Activated gamma-delta T cell treated with Interleukin-2 at 50 U/mL for 16 hours (primary cell): ENCODE measurements at regions not wholly inside any gene's neighbourhood (a gene's known extent, or its start where the extent isn't known, plus 50 kb on each side); places are given as distances from the start of the nearest gene placed in this dataset.
"Not testable (repeated sequence)": the region's sequence is repeated elsewhere in the genome, so short reads cannot be mapped to it uniquely, and the experiment has no call there.

ENCODE experiments used
- DNase-seq: peaks from one replicate; pipeline ENCODE4 v3.0.0-alpha.2; 2020

DNA sequence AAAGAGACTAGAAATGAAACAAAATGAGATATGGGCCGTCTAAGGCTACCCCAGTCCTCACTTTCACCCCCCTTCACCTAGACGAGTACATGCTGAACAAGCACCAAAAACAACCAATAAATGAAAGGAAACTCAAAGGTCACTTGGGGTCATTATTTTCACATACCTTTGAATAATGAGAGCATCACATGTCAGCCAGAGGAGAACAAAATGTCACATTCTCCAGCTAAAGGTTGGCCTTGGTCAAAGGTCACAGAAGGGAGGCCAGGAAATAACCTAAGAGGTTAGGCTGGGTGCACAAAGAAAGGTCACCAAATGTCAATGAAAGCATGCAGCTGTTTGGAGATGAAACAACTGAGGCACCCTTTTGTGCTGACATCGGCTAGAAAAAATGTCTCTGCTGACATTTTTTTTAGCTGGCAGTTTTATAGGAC lies 288.7 kb upstream of the USP25 start:
- DNase-seq = no peak

DNA sequence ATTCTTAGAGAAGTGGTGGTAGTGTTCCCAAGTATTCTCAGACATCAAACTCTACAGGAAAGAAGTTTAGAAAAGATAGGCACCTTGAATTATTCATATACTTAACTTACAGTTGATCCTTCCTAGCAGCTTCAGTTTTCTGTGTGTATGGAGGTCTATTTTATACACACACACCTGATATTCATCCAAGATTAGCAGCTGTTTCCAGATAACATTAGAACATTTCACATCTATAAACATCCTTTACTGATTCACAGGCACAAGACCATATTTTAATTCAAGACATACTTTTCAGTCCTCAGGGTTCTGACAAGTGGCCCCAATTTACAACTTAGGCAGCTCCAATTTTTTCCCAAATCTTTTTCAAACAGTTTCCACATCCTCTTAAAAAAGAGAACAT lies 287.8 kb upstream of the USP25 start:
- no peak for DNase-seq

DNA sequence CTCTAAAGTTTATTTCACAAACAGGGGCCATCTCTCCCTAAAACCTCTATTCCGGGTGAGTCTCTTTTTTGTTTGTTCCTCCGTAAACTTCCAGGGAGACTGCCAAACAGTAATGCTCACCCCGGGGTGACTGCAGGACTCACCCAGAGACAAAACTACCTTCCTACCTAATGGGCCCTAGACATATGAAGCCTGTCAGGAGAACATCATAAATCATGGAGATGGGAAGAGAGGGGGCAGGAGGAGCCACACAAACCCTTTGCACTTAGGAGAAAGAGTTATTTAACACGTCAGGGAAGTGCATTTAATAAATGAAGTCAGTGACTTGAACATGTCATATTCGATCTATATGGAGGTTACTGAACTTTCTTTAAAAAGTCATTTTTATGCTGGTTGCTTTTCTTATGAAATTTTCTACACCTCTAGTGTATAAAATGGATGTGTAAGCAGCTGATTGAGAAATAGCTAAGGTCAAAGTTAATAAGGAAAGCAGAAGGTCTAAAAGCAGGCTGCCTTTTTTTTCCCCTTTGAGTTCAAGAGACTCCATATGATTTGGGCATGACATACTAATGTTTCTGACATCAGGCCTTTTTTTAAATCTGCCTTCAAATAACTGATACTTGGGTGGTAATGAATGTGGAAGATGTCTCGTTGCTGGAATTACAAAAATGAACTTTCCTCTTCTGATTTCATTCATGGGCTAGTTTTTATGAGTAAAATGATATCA lies 286.9 kb upstream of the USP25 start:
- no peak for DNase-seq

DNA sequence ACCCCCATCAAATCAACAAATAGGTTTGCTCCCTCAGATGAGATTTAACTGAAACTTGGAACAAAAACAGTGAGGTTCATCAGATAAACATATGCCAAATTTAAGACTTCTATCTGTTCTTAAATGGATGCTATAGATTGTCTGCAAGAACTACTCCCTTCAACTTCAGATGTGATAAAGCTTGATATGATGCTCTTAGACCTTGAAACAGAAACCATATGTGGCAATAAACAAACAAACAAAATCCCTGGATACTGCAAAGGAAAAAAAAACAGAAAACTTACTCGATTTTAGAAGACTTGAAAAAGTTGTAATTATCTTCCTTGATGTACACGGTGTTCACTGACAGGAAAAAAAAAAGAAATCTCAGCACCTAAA lies 286.1 kb upstream of the USP25 start:
- DNase-seq = no peak

DNA sequence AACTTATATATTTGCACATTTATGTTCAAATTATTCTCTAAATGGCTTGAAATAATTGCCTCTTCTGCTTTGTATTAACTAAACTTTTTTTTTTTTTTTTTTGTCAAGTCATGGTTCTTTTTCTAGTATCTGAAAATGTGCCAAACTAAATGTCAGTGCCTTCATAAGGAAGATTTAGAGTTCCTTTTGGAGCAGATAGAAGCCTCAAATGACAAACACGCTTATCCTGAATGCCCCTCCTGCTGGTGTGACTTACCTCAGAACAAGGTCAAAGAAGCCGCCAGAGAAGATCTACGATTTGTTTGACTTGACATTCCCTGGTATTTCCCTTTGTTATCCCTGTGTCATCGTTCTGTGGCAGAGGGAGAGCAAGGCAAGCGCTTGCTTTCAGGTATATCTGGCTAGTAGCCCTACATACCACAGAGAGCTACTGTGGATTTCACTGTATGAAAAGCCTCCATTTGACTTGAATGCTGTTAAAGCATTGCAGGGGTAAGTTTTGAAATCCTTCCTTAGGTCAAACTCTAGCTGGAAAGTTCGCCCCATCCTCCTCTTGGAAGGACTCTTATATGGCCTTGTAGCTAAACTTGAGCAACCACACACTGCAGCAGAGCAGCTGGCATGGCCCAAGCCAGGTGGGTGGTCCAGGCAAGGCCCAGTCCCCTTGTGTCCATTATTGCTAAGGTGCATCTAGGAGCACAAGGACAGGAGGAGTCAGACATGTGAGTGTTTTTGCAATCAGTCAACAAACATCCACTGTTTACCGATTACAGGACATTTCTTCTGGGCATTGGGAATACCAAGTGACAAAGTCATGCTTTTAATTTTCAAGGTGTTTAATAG lies 285.4 kb upstream of the USP25 start:
- DNase-seq = no peak

DNA sequence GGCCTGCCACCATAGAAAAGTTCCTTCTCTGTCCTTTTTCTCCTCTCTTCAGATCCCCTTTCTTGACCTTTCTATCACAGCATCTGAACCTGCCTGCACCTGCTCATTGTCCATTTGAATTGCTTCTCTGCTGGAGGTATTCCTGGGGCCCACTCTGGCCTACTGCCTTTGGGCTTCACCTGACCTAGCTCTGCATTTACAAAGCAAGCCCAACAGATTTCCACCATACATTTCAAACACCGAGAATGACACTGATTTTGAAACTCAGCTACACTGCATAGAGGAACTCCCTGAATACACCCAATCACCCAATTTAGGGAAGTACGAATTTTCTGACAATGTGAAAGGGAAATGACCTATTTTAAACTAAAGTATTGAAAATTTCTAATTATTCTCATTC lies 284.5 kb upstream of the USP25 start:
- DNase-seq = no peak

DNA sequence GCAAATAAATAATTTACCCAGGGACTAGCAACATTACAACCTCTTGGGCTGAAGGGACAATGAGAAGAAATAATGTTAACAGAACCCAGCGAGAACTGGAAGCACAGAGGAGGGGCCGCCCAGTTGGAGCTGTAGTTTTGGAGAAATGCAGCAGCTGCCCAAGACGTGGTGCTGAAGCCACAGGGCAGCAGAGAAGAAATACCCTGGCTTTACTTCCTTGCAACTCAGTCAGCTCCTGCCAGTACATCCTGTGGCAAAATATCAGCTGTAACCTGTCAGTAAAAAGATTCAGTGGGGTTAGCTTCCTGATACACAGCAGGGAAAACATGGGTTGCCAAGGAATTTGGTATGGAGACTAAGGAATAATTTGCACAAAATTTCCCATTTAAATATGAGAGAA lies 283.6 kb upstream of the USP25 start:
- no peak for DNase-seq

DNA sequence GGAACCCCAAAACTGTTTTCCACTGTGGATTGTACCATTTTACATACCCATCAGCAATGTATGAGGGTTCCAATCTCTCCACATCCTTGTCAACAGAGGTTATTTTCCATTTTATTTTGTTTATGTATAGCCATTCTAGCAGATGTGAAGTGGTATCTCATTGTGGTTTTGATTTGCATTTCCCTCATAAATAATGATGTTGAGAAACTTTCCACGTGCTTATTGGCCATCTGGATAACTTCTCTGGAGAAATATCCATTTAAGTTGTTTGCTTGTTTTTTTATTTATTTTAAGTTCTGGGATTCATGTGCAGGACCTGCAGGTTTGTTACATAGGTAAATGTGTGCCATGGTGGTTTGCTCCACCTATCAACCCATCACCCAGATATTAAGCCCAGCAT lies 280.2 kb upstream of the USP25 start:
- no peak for DNase-seq

DNA sequence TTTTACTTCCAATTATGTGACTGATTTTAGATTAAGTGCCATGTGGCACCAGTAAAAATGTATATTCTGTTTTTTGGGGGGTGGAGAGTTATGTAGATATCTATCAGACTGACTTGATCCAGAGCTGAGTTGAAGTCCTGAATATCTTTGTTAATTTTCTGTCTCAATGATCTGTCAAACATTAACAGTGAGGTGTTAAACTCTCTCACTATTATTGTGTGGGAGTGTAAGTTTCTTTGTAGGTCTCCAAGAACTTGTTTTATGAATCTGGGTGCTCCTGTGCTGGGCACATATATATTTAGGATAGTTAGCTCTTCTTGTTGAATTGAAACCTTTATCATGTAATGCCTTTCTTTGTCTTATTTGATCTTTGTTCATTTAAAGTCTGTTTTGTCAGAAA lies 276.5 kb upstream of the USP25 start:
- no peak for DNase-seq

DNA sequence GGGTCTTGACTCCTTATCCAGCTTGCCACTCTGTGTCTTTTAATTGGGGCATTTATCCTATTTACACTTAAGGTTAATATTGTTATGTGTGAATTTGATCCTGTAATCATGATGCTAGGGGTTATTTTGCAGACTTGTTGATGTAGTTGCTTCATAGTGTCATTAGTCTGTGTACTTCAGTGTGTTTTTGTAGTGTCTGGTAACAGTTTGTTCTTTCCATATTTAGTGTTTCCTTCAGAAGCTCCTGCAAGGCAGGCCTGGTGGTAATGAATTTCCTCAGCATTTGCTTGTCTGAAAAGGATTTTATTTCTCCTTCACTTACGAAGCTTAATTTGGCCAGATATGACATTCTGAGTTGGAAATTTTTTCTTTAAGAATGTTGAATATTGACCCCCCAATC lies 276.0 kb upstream of the USP25 start:
- not testable (repeated sequence) for DNase-seq

DNA sequence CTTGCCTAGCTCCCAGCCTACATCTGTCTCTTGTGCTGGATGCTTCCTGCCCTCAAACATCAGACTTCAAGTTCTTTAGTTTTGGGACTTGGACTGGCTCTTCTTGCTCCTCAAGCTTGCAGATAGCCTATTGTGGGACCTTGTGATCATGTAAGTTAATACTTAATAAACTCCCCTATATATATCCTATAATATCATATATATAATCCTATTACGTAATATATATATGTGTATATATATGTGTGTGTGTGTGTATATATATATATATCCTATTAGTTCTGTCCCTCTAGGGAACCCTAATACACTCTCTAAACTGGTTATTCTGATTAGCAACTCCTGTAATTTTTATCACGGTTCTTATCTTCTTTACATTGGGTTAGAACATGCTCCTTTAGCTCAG lies 274.9 kb upstream of the USP25 start:
- DNase-seq = not testable (repeated sequence)

DNA sequence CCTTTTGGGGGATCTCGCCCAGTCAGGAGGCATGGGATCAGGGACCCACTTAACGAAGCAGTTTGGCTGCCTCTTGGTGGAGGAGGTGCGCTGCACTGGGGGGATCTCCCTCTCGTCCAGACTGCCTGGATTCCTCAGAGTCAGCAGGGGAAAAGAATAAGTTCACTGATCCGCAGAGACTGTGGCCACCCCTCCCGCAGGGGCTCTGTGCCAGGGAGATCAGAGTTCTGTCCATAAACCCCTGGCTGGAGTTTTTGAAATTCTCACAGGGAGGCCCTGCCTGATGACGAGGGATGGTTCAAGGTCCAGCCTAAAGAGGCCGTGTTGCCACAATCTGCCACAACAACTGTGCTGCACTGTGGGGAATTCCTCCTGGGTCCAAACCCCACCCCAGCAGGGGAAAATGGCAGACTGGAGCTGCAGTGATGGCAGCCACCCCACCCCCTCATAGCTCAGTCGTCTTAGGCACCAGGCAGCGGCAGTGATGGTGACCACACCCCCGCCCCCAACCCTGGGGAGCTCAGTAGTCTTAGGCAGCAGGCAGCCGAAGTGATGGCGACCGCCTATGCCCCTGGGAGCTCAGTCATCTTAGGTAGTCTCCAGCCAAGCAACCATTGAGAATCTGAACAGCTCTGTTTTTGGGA lies 273.8 kb upstream of the USP25 start:
- no peak for DNase-seq

DNA sequence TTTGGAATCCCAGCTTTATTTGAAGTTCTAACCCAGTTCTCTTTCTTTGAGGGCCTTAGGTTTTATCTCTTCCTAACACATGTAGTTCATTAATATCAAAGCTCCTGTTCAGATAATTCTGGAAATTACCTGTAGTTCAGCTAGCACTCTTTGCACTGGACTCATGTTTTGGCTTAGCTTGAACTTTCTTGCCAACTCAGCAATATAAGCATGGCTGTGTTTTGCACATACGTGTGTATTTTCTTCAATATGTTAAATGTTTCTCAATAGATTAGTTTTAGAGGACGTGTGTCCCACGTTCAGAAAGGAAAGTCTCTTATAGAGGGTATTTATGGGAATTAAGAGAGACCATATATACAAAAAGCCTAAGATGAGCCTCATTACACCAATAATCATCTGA lies 271.8 kb upstream of the USP25 start:
- no peak for DNase-seq

DNA sequence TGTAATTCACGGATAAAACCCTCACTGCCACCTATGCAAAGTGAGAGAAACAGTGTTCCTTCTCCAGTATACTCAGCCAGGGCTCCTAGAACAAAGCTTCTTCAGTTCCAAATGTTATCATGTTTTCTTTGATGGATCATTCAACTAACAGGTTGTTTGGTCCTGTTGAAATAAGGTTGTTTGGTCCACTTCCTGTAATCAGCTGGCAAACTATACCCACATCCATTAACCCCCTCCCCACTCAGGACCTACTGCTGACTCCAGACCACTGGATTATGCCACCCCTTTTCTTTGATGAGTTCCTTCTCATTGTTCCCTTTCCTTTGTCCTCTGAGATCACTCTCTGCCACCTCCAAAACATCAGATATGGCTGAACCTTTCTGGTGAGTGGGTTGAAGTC lies 267.7 kb upstream of the USP25 start:
- DNase-seq = no peak

DNA sequence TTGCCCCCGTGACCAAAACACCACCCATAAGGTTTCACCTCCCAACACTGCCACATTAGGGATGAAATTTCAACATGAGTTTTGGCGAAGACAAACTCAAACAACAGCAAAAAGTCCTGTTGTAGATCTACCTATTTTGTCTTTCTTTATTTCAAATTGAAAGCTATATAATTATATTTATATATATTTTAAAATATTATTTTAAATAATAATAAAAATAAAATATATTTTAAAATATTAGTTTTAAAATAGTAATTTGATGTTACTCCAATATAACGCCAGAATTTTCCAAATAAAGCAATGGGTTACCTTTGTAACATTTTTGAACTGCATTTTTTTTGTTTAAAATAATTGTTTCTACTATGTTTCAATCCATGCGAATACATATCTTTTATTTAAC lies 263.5 kb upstream of the USP25 start:
- DNase-seq = no peak

DNA sequence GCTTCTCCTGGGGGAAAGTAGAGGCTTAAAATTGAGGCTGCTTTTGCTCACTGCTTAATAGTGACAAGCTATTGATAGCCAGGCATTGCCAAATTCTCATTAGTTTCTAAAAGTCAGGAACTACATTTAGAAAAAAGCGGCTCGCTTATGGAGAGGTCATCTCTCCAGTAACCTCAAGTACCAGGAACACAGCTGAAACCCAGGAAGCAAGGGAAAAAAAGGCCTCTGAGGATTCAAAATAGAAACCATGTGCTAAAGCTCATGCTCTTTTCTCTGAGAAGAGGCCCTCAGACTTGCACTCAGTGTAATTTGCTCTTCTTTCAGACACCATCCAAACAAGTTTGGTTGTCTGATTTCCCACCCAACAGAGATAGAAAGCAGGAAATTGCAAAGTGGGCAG lies 261.4 kb upstream of the USP25 start:
- DNase-seq = no peak

DNA sequence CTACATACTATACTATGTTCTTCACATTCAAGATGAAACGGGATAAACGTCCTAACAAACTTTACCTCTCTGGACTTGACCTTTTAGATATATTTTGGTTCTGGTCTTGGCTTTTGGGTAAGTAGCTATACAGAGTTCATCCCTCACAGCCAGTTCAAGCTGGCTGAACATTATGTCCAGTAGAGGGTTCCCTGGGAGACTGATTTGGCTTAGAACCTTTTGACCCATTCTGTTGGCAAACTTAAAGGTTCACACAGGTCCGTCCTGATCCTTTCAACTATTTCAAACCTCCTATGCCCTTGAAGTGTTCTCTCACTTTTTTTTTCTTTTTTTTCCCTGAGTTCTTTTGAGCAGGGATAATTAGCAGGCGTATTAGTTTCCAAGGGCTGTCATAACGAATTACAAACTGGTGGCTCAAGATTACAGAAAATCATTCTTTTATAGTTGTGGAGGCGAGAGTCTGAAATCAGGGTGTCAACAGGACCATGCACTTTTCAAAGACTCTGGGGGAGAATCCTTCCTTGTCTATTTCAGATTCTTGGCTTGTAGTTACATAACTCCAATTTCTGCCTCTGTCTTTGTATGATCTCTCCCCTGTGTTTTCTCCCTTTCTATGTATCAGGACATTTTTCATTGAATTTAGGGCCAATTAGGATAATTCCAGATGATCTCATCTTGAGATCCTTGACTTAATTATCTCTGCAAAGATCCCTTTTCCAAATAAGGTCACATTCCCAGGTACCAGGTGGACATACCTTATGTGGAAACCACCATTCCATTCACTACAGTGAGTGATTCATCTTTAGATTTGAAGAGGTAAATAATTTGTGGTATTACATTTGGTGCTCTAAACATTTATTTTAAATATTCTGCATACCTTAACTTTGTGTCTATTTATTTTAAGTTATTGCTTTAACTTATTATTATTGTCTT lies 257.4 kb upstream of the USP25 start:
- DNase-seq = no peak

DNA sequence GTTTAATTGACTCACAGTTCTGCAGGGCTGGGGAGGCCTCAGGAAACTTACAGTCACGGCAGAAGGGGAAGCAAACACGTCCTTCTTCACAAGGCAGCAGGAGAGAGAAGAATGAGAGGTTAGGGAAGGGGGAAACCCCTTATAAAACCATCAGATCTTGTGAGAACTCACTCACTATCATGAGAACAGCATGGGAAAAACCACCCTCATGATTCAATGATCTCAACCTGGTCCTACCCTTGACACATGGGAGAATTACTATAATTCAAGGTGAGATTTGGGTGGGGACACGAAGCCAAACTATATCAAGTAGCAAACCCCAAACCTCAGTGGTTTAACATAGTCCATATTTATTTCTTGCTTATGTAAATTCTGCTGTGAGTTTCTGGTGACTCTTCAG lies 252.0 kb upstream of the USP25 start:
- not testable (repeated sequence) for DNase-seq

DNA sequence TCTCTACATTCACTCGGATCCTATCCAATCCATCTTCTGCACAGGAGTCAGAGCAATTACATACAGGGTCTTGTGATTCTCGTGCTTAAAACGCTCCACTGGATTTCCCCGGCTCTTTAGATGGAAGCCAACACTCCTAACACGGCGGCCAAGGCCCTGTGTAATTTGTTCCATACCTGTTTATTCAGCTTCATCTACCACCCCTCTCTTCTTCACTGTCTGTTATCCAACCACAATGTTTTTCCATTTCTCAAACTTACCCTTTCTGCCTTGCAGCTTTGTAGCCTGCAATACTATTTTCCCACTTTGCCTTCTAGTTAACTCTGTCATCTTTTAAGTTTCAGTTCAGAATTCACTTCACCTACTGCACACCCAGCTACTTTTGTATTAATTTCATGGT lies 249.6 kb upstream of the USP25 start:
- DNase-seq = no peak

DNA sequence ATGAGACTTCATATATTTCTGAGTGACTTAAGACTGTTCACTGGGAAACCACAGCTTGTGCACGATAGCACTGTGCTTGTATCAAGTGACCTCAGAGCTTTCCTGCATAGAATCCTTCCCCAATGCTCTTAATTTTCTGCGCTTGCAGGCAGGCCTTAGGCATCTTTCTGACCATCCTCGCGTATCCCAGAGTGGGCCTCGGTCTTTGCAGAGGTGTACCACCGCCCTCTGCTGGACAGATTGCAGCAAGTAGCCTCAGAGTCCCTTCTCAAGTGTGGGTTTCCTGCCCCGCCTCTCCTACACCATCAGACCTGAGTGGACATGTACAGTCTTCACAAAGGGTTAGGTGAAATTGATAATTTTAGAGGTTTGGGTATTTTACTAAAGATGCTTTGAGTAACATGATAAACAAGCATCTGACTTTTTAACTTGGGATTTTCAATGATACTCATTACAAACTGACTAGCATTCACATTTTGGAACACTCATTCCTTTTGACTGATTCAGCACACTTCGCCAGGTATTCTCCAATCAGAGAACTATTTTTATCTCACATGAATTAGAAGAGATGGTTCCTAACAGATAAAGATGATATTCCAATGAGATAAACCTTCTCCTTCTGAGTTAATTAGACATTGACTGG lies 246.5 kb upstream of the USP25 start:
- peak; percentile 77 for DNase-seq

DNA sequence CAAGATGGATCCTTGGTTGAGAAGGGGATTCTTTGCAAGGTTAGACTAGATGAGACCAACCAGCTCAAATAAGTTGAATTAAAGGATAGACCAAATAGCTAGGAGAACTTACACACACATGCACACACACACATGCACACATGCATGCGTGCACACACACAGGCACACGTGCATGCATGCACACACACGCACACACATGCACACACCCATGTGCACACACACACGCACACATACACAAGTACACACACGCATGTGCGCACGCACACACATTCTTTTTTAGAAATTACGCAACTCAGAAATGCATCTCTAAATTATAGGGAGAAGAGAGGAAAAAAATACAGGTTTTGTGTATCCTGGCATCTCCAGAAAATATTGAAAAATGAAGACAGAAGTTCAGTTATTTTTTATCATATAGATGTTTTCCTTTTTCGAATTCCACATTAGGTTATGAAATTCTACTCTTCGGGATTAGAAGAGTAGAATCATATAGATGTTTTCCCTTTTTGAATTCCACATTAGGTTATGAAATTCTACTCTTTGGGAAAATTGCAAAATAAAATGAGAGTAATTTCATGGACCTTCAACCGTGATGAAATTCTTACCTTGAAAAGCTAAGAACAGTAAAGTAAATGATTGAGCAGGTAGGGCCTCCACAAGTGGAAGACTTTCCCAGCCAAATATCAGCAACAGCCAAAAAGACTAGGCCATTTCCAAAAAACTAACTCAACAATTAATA lies 243.2 kb upstream of the USP25 start:
- no peak for DNase-seq

DNA sequence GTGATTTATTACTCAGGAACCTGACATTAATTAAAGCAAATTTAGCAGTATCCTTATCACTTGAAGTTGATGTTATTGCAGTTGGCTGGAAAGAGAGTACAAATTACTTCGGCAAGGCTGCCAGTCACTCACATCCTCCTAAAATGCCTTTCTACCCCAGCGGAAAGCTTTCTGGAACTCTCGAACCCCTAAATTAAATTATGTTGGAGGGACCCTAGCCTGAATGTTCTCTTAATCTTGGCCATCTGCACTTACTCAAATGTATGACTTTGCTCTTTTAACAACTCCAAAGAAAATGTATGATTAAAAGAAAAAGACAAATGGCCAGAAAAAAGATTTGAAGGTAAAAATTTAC lies 242.6 kb upstream of the USP25 start:
- no peak for DNase-seq
